Smooth muscle cell (in vitro differentiated cells): ENCODE measurements at regions not wholly inside any gene's neighbourhood (a gene's known extent, or its start where the extent isn't known, plus 50 kb on each side); places are given as distances from the start of the nearest gene placed in this dataset.

ENCODE experiments used
- DNase-seq: peaks from one replicate; lab custom pipeline; 2025; ENCODE audit not compliant: unreplicated experiment; lab: John Stamatoyannopoulos, UW
- H2AFZ ChIP-seq: fragments of 200-600 bp; sonication (generic); 2 replicates; pipeline ENCODE4 v1.6.0; 2016; ENCODE audit warnings: antibody characterized with exemption, low read depth, mild to moderate bottlenecking
- H3F3A ChIP-seq: fragments of 200-600 bp; sonication (generic); 2 replicates; pipeline ENCODE4 v1.6.0; 2017; ENCODE audit warnings: antibody characterized with exemption, low read depth
- H3K27ac ChIP-seq: fragments of 200-600 bp; sonication (generic); 2 replicates; pipeline ENCODE4 v1.5.1; 2016; ENCODE audit warnings: low read depth, mild to moderate bottlenecking
- H3K27me3 ChIP-seq: fragments of 200-600 bp; sonication (generic); 2 replicates; pipeline ENCODE4 v1.6.1; 2016; ENCODE audit warnings: low read depth, mild to moderate bottlenecking
- H3K36me3 ChIP-seq: fragments of 200-600 bp; sonication (generic); 2 replicates; pipeline ENCODE4 v1.5.1; 2016; ENCODE audit warnings: low read depth
- H3K4me1 ChIP-seq: fragments of 200-600 bp; sonication (generic); 2 replicates; pipeline ENCODE4 v1.5.1; 2016; ENCODE audit warnings: low read depth
- H3K4me2 ChIP-seq: fragments of 200-600 bp; sonication (generic); 2 replicates; pipeline ENCODE4 v1.6.0; 2016; ENCODE audit warnings: mild to moderate bottlenecking
- H3K4me3 ChIP-seq: fragments of 200-600 bp; sonication (generic); 2 replicates; pipeline ENCODE4 v1.5.1; 2016; ENCODE audit warnings: mild to moderate bottlenecking
- H3K79me2 ChIP-seq: fragments of 200-600 bp; sonication (generic); 2 replicates; pipeline ENCODE4 v1.6.0; 2016; ENCODE audit warnings: low read depth, mild to moderate bottlenecking
- H3K9ac ChIP-seq: fragments of 200-600 bp; sonication (generic); 2 replicates; pipeline ENCODE4 v1.6.0; 2016; ENCODE audit warnings: low read depth
- H3K9me3 ChIP-seq: fragments of 200-600 bp; sonication (generic); replicated peaks from 2 replicates; pipeline ENCODE4 v1.5.1; 2016; ENCODE audit warnings: low read depth
- H4K20me1 ChIP-seq: fragments of 200-600 bp; sonication (generic); 2 replicates; pipeline ENCODE4 v1.6.0; 2016; ENCODE audit warnings: low read depth
- WGBS: methylation state at CpG from one replicate; pipeline ENCODE4 v1.1.7; 2016; ENCODE audit warnings: low lambda C conversion rate; 5-methylcytosine and 5-hydroxymethylcytosine counted together
- TF ChIP-seq, protein P1 (sequence below): fragments of 200-600 bp; sonication (generic); IDR thresholded peaks from 2 replicates; pipeline ENCODE4 v1.5.1; 2017; ENCODE audit warnings: borderline replicate concordance, mild to moderate bottlenecking, antibody characterized with exemption; ENCODE audit not compliant: insufficient read depth, poor library complexity, severe bottlenecking

DNA sequence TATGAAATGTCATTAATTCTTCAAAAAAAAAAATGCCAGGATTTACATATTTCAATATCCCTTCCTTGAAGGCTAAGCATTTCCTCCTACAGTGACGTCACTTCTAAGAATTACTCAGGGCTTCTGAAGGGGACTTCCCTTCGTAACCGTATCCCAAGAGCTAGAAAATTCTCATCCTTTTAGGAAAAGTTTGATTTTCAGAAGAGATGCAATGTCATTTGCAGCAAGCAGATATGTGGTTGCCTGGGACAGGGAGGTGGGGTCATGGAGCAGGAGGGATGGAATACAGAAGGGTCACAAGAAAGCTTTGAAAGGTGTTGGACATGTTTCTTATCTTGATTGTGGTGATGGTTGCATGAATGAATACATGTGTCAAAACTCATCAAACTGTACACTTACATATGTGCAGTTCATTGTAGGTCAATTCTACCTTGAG is 97.0 kb upstream of the ATL2 start:
- H3K9me3 ChIP-seq: no peaks in the 10 kb centered on the region
- no peaks in the 10 kb centered on the region for H3K36me3 ChIP-seq
- H3K27me3 ChIP-seq: peaks cover 10% of the 10 kb centered on the region
- DNase-seq: no peak
- WGBS: 90% methylated on average over 3 of the region's 3 CpGs
- no peak overlapping the region for H3K4me3 ChIP-seq
- no peak overlapping the region for H3K27ac ChIP-seq
- H3K4me2 ChIP-seq: no peak overlapping the region
- TF ChIP-seq, protein P1, sequence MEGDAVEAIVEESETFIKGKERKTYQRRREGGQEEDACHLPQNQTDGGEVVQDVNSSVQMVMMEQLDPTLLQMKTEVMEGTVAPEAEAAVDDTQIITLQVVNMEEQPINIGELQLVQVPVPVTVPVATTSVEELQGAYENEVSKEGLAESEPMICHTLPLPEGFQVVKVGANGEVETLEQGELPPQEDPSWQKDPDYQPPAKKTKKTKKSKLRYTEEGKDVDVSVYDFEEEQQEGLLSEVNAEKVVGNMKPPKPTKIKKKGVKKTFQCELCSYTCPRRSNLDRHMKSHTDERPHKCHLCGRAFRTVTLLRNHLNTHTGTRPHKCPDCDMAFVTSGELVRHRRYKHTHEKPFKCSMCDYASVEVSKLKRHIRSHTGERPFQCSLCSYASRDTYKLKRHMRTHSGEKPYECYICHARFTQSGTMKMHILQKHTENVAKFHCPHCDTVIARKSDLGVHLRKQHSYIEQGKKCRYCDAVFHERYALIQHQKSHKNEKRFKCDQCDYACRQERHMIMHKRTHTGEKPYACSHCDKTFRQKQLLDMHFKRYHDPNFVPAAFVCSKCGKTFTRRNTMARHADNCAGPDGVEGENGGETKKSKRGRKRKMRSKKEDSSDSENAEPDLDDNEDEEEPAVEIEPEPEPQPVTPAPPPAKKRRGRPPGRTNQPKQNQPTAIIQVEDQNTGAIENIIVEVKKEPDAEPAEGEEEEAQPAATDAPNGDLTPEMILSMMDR: no peak
- H2AFZ ChIP-seq: no peak overlapping the region
- H4K20me1 ChIP-seq: no peaks in the 10 kb centered on the region
- H3F3A ChIP-seq: no peaks in the 10 kb centered on the region
- no peak overlapping the region for H3K9ac ChIP-seq
- H3K4me1 ChIP-seq: no peaks in the 10 kb centered on the region
- H3K79me2 ChIP-seq: no peaks in the 10 kb centered on the region

DNA sequence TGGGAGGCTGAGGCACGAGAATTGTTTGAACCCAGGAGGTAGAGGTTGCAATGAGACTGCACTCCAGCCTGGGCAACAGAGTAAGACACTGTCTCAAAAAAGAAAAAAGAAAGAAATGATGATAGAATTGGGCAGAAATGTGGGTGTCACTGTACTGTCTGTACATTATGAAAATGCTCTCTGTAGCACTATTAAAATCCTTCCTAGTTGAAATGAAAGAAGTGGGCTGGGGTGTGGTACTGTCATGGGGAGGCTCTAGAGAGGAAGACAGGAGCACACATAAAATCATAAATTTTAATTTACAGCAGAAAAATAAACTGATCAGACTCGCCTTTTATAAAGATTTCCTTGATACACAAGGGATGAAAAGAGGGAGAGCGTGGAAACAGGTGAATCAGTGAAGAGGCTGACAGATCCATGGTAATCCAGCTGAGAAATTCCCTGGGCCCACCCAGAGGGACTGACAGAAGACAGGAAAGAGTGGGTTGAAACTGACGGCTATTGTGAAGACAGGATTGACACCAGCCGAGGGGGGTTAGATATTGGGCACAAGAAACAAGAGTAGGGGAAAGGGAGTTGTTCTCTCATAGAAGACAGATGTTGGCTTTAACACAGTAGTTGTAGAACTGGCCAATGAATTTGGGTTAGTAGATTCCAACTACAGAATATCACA is 96.4 kb upstream of the ATL2 start:
- Histone ChIP-seq H3K4me1 (no peaks in the 10 kb centered on the region), H3K27ac (no peak overlapping the region), H4K20me1 (no peaks in the 10 kb centered on the region), H3K9ac (no peak overlapping the region), H3K36me3 (no peaks in the 10 kb centered on the region), H3K4me3 (no peak overlapping the region), H3K79me2 (no peaks in the 10 kb centered on the region), H2AFZ (no peak overlapping the region), H3K9me3 (no peaks in the 10 kb centered on the region), H3F3A (no peaks in the 10 kb centered on the region), H3K27me3 (peaks cover 10% of the 10 kb centered on the region), H3K4me2 (no peak overlapping the region)
- TF ChIP-seq, protein P1: no peak
- no peak for DNase-seq
- 84% methylated on average over 5 of the region's 5 CpGs for WGBS

DNA sequence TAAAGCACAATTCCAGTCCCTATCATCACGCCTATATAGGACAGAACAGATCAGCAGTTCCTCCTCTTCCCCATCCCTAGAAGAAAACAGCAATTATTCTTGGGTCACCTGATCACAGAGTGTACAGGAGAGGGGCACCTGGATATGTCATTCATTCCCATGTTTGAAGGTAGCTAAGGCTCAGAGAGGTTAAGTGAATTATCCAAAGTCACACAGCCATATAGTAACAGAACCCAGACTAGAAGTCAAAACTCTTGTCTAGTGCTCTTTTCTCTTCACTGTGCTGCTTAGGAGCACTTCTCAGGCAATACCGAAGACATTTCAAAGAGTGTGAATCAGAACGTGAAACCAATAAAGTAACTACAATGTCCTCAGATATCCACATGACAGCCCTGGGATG is 93.0 kb upstream of the ATL2 start:
- H3F3A ChIP-seq: no peaks in the 10 kb centered on the region
- 94% methylated on average over 3 of the region's 3 CpGs for WGBS
- H3K36me3 ChIP-seq: no peaks in the 10 kb centered on the region
- H3K27me3 ChIP-seq: peaks cover 10% of the 10 kb centered on the region
- no peak overlapping the region for H3K4me3 ChIP-seq
- H4K20me1 ChIP-seq: no peaks in the 10 kb centered on the region
- H3K79me2 ChIP-seq: no peaks in the 10 kb centered on the region
- TF ChIP-seq, protein P1: no peak
- no peak overlapping the region for H3K9ac ChIP-seq
- H3K27ac ChIP-seq: no peak overlapping the region
- no peak for DNase-seq
- no peaks in the 10 kb centered on the region for H3K9me3 ChIP-seq
- no peaks in the 10 kb centered on the region for H3K4me1 ChIP-seq
- H3K4me2 ChIP-seq: no peak overlapping the region
- H2AFZ ChIP-seq: no peak overlapping the region
